Activated CD8-positive, alpha-beta memory T cell treated with anti-CD3 and anti-CD28 coated beads for 4 hours (primary cell): ENCODE measurements at regions not wholly inside any gene's neighbourhood (a gene's known extent, or its start where the extent isn't known, plus 50 kb on each side); places are given as distances from the start of the nearest gene placed in this dataset.

Source experiments
- DNase-seq, 2 donors: peaks; one replicate each; pipeline ENCODE4 v3.0.0-alpha.2; 2020; ENCODE audit warnings: low read depth in 2 of 2

DNA sequence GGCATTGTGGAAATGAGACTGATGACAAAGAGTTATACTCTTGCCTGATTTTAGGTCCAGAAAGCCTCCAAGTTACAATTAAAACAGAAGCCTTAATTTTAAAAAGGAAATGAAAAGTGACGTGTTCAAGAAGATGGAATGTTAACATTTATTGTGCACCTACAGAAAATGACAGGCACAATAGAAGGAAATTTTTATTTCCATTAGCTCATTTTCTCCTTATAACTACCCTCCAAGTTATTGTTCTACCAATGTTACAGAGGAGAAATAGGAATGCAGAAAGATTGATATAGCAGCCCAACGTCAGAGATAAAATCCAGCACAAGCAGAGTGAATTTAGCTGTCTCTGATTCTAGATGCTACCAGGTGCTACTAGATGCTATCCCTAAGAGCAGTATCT lies 736.9 kb upstream of the KIRREL3 start:
- no peak for DNase-seq

DNA sequence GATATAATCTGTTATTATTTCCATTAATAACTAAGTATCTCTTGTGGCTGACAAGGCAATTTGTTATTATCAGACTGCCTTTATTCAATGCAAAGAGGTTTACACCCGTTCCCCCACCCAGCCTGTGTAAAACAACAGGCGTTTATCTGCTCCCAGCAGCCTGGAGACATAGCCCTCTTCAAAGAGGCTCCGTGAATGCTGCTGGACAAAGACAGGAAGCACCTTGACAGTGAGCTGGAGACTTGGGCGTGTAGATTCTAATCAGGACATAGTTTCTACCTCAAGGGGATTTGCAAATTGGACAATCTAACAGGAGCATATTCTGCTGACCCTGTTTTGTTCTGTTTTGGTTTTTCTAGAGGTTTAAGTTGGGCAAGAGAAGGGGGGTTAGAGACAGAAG lies 733.0 kb upstream of the KIRREL3 start:
- DNase-seq = no peak

DNA sequence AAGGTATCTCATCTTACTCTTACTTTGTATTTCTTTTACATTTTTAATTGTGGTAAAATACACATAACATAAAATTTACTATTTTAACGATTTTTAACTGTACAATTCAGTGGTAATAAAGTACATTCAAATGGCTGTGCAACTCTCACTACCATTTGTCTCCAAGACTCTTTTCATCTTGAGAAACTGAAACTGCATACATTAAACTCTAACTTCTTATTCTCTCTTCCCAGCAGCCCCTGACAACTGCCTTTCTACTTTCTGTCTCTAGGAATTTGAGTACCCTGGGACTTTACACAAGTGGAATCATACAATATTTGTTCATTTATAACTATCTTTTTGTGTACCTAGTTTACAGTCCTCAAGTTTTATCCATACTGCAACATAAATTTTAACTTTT lies 725.8 kb upstream of the KIRREL3 start:
- no peak for DNase-seq

DNA sequence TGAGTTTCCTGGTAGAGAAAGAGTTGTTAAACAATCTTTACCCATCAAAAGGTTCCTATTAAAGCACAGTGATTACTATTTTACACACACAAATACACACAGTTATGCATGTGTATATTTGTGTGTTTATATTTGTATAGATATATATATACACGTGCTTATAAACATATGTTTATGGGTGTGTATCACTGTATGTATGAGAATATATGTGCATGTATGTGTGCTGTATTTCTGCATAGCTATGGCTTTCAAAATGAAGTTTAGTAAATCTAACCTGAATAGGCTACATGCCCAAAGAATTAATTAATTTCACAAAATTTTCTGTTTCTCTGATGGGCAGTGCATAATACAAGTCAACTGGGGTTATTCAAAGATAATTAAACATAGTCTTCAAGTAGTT lies 723.1 kb upstream of the KIRREL3 start:
- no peak for DNase-seq

DNA sequence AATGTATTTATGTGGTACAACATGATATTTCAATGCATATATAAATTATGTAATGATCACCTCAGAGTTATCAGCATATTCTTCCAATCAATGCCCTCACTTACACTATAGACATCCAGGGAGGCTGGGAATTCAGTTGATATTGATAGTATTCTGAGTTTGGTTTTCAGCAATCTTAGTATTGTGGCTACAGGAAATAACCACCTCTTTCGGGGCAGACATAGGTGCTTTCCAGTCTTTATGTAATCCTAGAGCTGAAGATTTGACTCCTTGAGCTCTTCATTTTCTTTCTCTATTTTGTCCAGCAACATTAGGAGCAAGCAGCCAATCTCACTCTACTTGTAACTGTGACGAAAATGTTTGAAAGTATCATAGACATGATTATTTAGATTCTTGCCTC lies 712.7 kb upstream of the KIRREL3 start:
- no peak for DNase-seq

DNA sequence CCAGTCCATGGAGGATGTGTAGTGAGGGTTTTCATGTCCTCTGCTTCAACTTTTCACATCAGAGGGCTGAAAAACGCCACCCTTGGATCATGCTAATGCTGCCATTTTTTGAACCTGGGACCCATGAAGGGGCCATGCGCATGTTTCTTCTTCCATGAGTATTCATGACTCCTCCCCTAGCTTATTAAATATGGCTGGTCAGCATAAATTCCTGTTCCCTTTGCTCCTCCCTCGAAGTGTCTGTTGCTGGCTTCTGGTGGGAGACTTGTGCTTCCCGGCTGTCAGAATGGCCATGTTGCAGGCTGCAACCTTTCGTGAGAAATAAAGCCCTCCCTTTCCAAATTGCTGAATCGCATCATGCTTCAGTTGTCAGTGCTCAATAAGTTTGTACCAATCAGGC lies 711.2 kb upstream of the KIRREL3 start:
- no peak for DNase-seq

DNA sequence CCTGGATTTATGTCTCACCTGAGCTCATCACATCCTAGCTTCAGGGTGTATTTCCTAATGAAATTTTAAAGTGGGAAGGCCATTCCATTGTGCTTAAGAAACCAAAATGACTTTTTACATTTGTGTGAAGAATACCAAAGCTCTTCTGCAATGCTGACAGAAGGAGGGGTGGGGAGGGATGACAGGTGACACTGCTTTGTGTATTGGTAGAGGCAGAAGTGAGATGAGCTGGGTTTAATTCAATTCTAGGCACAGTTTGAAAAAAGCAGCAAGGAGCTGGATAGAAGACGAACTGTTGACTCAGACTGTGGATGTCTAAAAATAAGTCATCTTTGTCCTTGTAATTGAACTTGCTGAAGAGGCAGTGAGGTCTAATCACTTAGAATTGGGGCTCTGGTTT lies 710.3 kb upstream of the KIRREL3 start:
- DNase-seq = no peak

DNA sequence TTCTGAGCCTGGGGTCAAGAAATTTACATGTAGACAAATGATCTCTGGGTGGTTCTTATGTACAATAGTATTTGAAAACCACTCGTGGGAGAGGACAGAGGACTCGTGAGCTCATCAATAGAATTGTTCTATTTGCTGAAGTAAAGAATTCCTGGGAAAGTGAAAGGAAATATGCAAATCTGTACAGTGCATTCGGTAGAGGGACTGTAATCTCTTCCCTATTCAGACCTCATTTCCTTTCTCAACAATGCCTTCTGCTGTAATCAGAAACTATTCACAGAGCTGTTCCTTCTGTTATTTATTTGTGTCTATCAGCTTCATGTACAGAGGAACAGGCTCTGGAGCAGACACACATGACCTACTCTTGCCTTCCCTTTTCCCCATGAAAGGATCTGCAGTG lies 709.4 kb upstream of the KIRREL3 start:
- no peak for DNase-seq

DNA sequence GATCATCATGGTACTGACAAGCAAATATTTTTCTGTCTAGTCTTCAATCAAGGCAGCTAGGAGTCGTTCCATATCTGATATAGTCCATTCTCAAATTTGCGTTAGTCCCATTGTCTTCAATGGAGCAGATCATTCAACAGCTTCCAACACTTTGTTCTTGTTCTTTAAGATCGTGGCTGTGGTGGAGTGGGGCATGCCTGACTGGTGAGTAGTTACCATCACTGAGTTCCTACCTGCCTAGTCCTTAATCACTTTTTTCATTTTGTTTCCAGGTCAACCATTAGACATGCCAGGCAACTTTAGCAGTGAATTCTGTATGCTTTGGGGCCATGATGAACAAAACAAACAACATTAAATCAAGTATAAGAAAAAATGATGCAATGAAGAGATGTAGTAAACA lies 693.1 kb upstream of the KIRREL3 start:
- DNase-seq = no peak

DNA sequence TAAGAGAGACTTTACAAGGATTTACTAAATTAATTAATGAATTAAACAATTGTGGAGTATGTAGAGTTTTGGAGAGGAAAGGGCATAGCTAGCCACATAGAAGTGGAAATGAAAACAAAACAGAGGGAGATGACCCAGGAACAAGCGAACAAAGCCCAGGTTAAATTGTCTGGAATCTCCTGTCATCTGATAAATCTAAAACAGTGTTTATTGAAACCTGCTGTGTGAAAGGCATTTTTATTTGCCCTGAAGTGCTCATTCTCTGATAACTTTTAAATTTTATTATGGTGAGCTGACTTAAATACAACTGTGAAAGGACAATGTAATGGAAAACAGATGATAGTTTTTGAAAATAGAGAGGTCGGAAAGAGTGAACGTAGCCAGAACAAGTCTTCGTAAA lies 682.8 kb upstream of the KIRREL3 start:
- DNase-seq = no peak

DNA sequence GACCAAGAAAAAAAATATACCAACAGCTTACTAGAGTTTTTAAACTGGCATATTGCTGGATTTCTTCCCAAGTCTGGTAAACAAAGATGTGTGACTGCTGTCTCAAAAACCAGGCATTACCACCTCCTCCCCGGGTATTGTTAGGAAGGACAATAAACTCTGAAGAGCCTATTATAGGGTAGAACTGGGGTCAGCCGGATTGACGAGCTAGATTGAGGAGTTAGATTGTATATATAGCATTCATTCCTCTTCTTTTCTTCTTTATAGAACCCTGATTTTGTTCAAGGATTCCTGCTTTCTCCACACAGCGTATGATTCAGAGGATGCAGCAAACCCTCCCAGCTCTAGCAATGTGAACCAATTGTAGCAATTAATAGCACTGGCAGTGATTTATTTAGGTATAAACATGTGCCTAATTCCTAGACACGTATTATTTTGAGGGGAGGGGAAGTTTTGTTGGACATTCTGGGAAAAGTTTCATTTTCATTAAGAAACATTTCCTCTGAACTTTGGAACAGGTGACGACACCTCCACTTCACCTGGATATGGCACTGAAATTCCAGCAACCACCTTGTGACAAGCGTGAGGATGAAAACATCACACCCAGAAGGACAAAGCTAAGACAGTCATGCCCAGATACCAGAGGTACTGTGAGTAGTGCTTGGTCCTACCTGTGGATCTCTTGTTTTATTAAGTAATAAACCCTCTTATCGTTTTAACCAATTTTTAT lies 679.4 kb upstream of the KIRREL3 start:
- DNase-seq = no peak

DNA sequence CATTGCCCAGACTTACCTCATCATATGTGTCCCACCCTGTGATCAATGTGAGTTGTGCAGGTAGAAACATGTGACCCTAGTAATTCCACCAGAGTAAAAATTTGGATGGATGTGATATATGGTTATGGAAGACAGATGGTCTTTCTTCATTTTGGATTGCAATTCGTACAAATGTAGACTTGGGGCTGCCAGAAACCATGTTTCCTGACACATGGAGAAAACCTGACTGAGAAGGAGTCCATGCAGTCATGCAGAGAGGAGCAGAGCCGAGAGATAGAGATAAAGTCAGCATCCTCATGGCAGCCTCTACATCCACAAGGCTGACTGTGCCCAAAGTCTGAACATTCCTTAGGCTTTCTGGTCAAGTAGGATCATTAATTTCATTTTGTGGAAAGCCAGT lies 678.1 kb upstream of the KIRREL3 start:
- no peak for DNase-seq

DNA sequence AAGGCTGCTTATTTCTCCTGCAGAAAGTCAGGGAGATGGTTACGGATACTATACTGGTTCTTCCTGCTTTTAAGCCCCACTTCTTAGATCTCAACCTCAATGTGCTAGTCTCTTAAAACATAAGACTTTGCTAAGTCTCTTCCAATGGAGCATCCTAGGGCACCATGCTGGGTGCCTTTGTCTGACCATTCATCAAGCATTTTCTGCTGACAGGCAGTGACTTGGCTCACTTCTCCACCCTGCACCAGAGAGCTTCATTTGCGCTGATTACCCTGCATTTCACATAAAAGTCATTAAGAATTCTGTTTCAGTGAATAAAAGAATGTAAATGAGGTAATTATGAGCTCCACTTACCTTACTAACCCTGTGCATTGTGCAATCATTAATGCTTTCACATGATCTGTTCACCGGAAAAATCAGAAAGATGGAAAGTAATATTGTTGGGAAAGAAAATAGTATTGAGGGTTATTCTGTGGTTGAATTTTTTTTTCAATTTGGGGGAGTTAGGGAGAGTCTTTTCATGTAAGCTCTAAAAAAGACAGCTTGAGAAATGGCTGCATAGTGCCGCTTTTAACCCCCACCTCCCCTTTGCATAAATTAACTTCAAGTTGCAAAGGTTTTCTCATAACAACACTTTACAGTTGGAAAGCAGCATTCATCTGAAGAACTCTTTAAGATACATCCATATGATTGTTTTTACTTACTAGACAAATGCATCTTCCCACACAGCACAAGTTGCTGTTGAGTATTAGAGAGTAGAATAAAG lies 677.3 kb upstream of the KIRREL3 start:
- DNase-seq = no peak

DNA sequence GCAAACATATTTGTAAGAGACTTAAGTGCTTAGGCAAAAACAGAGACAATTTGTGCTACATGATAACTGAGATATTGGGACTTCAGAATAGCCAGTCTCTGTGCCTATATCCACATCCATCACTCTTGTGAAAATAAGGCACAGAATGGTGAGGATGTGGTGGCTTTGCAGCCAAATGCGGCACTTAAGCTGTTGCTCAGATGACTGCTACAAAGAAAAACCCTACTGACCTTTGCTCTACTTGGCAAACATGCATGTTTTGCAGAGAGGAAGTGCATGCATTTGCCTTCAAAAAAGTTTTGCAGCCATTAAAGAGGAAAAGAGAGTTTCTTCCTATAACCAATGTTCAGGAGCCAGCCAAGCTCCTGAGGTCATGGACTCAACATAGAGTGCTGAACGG lies 675.0 kb upstream of the KIRREL3 start:
- DNase-seq = no peak

DNA sequence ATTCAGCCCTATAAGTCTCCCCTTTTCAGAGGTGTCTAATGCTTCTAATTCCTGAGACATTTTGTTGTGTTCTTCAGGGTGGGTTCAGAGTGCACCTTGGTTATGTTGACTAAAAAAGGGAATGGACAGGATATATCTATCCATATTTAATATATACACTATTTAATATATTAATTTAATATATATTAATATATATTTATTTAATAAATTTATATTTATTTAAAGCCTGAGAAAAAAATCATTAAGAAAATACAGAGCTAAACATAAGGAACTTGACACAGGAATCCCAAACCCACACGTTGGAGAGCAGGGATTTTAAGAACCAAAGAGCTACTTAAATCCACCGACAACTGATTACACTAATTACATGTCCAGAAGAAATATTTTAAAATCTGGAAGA lies 674.2 kb upstream of the KIRREL3 start:
- DNase-seq = no peak

DNA sequence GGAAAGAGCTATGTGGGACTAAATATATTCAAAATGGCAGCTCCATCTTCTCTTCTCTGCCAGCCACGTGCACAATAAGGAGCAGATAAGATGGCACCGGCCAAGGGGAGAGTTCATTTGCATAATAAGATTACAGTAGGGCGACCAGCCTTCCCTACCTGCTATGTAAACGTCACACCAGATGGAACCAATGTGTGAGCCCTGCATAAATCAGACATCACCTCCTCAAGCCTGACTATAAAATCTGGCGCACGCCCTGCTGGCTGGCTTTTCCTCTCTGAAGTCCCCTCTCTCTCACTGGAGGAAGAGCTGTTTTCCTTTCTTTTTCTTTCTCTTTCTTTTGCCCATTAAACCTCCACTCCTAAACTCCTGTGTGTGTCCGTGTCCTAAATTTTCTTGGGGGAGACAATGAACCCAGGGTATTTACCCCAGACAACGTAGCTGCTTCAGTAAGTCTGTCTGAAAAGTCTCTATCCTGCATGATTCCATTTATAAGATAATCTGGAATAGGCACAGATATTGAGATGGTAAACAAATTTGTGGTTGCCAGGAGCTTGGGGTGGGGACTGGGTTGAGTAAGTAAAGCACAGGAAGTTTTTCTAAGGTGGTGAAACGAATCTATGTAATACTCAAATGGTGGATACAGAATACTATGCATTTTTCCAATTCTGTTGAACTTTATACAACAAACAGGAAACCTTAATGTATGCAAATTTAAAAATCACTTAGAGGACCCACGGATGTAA lies 670.0 kb upstream of the KIRREL3 start:
- DNase-seq = no peak

DNA sequence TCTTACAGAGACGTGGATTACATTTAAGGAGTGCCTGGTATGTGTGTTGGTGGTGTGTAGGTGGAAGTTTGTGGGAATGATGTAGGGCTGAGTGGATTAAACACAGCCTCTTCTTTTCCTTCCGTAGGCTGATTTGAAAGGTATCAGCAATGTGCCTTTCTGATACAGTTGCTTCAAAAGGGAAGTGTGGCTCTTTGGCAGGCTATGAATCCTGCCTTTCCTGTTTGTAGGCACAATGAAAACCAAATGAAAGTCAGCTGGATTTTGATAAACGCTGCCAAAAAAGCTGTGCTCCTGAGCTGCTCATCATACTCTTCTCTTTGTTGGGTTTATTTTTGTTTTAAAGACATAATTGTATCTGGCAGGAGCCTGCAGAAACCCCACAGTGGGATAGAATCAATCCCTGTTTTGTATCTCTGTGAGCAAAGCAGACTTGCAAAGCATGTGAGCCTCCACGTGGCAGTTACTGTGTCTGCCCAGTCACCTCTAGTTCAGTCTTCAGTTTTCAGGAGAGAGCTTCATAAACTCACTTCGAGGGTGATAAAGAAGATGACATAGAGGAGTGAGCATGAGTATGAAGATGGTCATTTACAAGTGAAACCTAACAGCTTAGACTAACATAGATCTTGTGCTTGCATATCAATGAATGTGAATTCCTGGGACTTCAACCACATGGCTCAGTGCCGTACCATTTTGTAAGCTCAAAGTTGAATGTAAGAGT lies 655.7 kb upstream of the KIRREL3 start:
- no peak for DNase-seq

DNA sequence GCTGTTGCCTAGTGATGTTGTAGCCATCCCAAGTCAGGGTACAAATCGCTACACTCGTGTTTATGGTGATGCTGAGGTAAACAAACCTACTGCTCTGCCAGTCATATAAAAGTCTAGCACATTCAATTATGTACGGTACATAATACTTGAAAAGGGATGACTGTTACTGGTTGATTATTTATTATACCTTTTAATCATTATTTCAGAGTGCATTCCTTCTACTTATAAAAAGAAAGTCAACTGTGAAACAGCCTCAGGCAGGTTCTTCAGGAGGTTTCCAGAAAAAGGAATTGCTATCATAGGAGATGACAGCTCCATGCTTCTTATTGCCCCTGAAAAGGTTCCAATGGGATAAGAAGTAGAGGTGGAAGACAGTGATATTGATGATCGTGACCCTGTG lies 652.5 kb upstream of the KIRREL3 start:
- no peak for DNase-seq

DNA sequence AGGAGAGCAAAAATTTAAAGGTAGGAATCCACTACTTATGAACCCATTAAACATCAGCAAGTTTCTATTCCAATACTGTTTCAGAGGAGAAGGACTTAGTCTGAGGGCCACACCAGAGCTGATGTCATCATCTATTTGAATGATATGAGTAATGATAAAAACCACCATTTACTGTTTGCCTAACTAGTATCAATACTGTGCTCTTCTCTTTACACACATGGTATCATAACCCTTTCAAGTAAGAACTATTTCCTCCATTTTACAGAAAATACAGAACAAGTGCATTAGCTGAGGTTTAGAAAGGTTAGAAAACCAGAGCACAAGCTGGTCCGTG lies 651.3 kb upstream of the KIRREL3 start:
- DNase-seq = no peak

DNA sequence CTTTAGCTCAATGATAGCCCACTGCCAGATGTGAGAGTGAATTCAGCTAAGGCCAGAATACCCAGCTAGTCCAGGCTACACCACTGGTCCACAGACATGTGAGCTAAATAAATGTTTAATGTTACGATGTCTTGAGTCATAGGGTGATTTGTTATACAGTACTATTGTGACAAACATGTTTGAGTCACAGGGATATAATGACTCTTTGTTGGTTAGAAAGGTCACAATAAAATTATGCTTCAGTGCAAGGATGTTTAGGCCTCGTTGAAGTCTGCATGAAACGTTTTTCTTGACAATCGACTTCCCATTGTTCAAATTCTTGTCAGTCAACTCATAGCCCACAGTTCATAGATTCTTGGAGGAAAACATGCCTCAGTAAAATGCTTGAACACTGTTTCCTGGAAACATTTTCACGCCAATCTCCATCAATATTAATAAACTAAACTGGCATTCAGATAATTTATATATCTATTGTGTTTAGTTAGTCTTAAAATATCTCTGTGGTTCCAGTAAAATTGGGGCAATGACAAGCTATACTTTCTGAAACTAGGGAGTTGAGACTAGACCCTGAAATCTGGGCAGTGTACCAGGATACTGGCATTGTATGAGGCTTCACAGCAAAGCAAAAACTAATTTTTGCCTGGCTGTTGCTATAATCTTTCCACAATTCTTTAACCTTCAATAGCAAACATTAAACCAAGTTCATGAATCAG lies 650.8 kb upstream of the KIRREL3 start:
- DNase-seq = no peak

DNA sequence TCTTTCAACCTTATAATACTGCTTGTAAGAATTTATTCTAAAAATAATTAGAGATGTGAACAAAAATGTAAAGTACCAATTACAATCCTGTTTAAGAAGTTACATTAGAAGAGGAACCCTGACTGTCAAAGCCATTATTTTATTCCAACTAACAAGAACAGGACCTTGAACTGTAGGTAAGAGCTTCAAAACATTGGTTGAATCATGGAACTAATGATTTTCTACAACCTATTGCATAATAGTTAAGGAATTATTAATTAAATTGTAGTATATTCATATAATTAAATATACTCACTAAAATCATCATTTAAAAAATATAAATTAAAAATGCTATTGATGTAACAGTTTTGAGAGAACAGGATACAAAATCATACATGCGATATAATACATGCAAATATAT lies 649.4 kb upstream of the KIRREL3 start:
- DNase-seq = no peak

DNA sequence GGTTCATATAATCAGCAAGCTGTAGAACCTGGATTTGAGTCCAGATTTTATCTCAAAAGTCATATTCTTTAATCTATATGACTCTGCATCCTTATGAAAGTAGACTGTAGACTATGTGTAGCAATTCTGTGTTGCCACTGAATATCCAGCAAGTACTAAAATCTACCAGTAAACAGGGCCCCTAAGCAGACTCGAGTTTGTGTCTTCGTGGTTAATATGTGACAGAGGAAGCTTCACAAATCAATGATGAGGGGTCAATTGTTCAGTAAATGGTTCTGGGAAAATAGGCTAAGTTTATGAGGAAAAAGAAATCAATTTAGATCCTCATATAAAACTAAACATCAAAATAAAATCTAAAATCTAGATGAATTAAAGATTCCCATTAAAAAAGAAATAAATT lies 648.5 kb upstream of the KIRREL3 start:
- DNase-seq = no peak
